Endothelial cell of umbilical vein (primary cell): ENCODE measurements at regions not wholly inside any gene's neighbourhood (a gene's known extent, or its start where the extent isn't known, plus 50 kb on each side); places are given as distances from the start of the nearest gene placed in this dataset.

Source experiments
- BruUV-seq: library from RNA; stranded (reverse); fragments of 400-500 nt; replicated peaks from 2 replicates; lab custom pipeline; 2021; lab: Mats Ljungman, UMichigan
- CTCF ChIA-PET: fragments of 300-600, 350-600 bp; sonication (Branson Sonifier 250); formaldehyde crosslinking; loops from one replicate; lab custom pipeline; 2021; ENCODE audit warnings: antibody characterized with exemption, inconsistent platforms; lab: Charles Lee
- POLR2A ChIA-PET: fragments of 300-600, 350-600 bp; sonication (Branson Sonifier 250); formaldehyde crosslinking; loops from one replicate; lab custom pipeline; 2021; ENCODE audit warnings: antibody characterized with exemption, inconsistent platforms; lab: Charles Lee
- DNase-seq: peaks from one replicate; pipeline ENCODE4 v3.0.0-alpha.2; 2011; ENCODE audit warnings: low read depth, low spot score
- FAIRE-seq: peaks from 2 replicates; lab custom pipeline; 2011; peaks lifted over from hg19 to GRCh38; lab: Jason Lieb, UNC
- H2AFZ ChIP-seq: 2 replicates; pipeline ENCODE4 v1.6.0; 2012; ENCODE audit warnings: low read depth, low read length, control low read depth, inconsistent platforms
- H3K27ac ChIP-seq: 2 replicates; pipeline ENCODE4 v1.5.1; 2011; ENCODE audit warnings: low read depth, mild to moderate bottlenecking, control low read depth, low read length, moderate library complexity; ENCODE audit not compliant: insufficient read depth
- H3K27me3 ChIP-seq, 2 experiments: 2 replicates each; pipeline versions ENCODE4 v1.6.0 to v1.6.1; 2011; ENCODE audit warnings: low read length in 2 of 2, mixed read lengths in 1 of 2; ENCODE audit not compliant: control insufficient read depth in 2 of 2, insufficient read depth in 2 of 2
- H3K36me3 ChIP-seq, 2 experiments: 2 replicates in 1 of 2; 3 replicates in 1 of 2; pipeline ENCODE4 v1.5.1; 2011; ENCODE audit warnings: low read length in 2 of 2, mild to moderate bottlenecking in 1 of 2, moderate library complexity in 1 of 2; ENCODE audit not compliant: control insufficient read depth in 2 of 2, insufficient read depth in 2 of 2; ENCODE audit errors: extremely low read depth in 1 of 2
- H3K4me1 ChIP-seq: 3 replicates; pipeline ENCODE4 v1.5.1; 2011; ENCODE audit warnings: mild to moderate bottlenecking, low read length; ENCODE audit not compliant: control insufficient read depth, insufficient read depth; ENCODE audit errors: extremely low read depth
- H3K4me2 ChIP-seq: 2 replicates; pipeline ENCODE4 v1.6.1; 2011; ENCODE audit warnings: low read length, control low read depth, mixed read lengths; ENCODE audit not compliant: insufficient read depth
- H3K4me3 ChIP-seq, 3 experiments: fragments of 200-600 bp in 1 of 3; sonication (generic), shearing (Covaris generic) in 1 of 3; replicated peaks in 1 of 3; 2 replicates each; pipeline ENCODE4 v1.5.1; 2011 to 2016; ENCODE audit warnings: control low read depth in 3 of 3, low read length in 3 of 3, mild to moderate bottlenecking in 2 of 3, inconsistent platforms in 1 of 3, low read depth in 1 of 3, moderate library complexity in 1 of 3; ENCODE audit not compliant: insufficient read depth in 1 of 3
- H3K79me2 ChIP-seq: 2 replicates; pipeline ENCODE4 v1.6.0; 2012; ENCODE audit warnings: low read length, inconsistent platforms; ENCODE audit not compliant: control insufficient read depth, insufficient read depth
- H3K9ac ChIP-seq: replicated peaks from 2 replicates; pipeline ENCODE3; 2011; ENCODE audit warnings: low read length, control low read depth; ENCODE audit not compliant: insufficient read depth; ENCODE audit errors: extremely low read depth
- H3K9me1 ChIP-seq: replicated peaks from 3 replicates; pipeline ENCODE4 v1.6.0; 2011; ENCODE audit warnings: mild to moderate bottlenecking, low read length; ENCODE audit not compliant: control insufficient read depth, insufficient read depth; ENCODE audit errors: extremely low read depth
- H3K9me3 ChIP-seq: replicated peaks from 2 replicates; pipeline ENCODE4 v1.5.1; 2012; ENCODE audit warnings: low read length, inconsistent platforms; ENCODE audit not compliant: control insufficient read depth, insufficient read depth
- H4K20me1 ChIP-seq: replicated peaks from 2 replicates; pipeline ENCODE3; 2011; ENCODE audit warnings: mild to moderate bottlenecking, low read length; ENCODE audit not compliant: control insufficient read depth, insufficient read depth; ENCODE audit errors: extremely low read depth
- EZH2 ChIP-seq: IDR thresholded peaks from 2 replicates; pipeline ENCODE4 v1.6.1; 2012; ENCODE audit warnings: borderline replicate concordance, low read depth, mild to moderate bottlenecking, moderate library complexity, low read length, inconsistent platforms; ENCODE audit not compliant: severe bottlenecking
- FOS ChIP-seq: IDR thresholded peaks from 2 replicates; pipeline ENCODE4 v1.6.1; 2011; ENCODE audit warnings: mild to moderate bottlenecking, low read length, moderate library complexity, borderline replicate concordance; ENCODE audit not compliant: insufficient read depth
- GATA2 ChIP-seq: IDR thresholded peaks from 2 replicates; pipeline ENCODE4 v1.7.0; 2011; ENCODE audit warnings: low read depth, mild to moderate bottlenecking, moderate library complexity, mixed read lengths, low read length; ENCODE audit not compliant: insufficient read length, insufficient read depth
- JUN ChIP-seq: IDR thresholded peaks from 2 replicates; pipeline ENCODE4 v1.6.1; 2011; ENCODE audit warnings: borderline replicate concordance, low read depth; ENCODE audit not compliant: insufficient read length, insufficient read depth
- MYC ChIP-seq: IDR thresholded peaks from one replicate; pipeline ENCODE4 v1.6.1; 2011; ENCODE audit warnings: mild to moderate bottlenecking, low read depth, low read length
- POLR2A ChIP-seq: IDR thresholded peaks from 2 replicates; pipeline ENCODE4 v1.6.1; 2012; ENCODE audit warnings: low read depth, mild to moderate bottlenecking, control low read depth, low read length
- POLR2AphosphoS5 ChIP-seq: IDR thresholded peaks from 2 replicates; pipeline ENCODE4 v1.6.1; 2012; ENCODE audit warnings: low read depth, mild to moderate bottlenecking, control low read depth, low read length, moderate library complexity; ENCODE audit not compliant: insufficient read depth
- dilution Hi-C: fragments of 300-500 bp; cut with MboI; formaldehyde crosslinking; loops from one replicate; pipeline ENCODE4 v1.15.0; 2019; ENCODE audit warnings: low sequenced_read_pairs; ENCODE audit not compliant: extremely low pct_ligation_motif_present
- intact Hi-C: fragments of 100-400 bp; cut with micrococcal nuclease; formaldehyde crosslinking; loops from one replicate; pipeline ENCODE4 v1.10.0; 2022
- TF ChIP-seq, protein P1 (sequence below), 2 donors: IDR thresholded peaks; 1 replicate in 1 of 2; 2 replicates in 1 of 2; pipeline ENCODE4 v1.5.1; 2011; ENCODE audit warnings: low read length in 2 of 2, mild to moderate bottlenecking in 2 of 2, moderate library complexity in 2 of 2, control low read depth in 1 of 2, inconsistent platforms in 1 of 2, low read depth in 1 of 2; ENCODE audit not compliant: insufficient read depth in 1 of 2; ENCODE audit errors: extremely low read depth in 1 of 2
- TF ChIP-seq, protein P2 (sequence below): IDR thresholded peaks from 2 replicates; pipeline ENCODE4 v1.6.1; 2011; ENCODE audit not compliant: insufficient read depth, insufficient read length

DNA sequence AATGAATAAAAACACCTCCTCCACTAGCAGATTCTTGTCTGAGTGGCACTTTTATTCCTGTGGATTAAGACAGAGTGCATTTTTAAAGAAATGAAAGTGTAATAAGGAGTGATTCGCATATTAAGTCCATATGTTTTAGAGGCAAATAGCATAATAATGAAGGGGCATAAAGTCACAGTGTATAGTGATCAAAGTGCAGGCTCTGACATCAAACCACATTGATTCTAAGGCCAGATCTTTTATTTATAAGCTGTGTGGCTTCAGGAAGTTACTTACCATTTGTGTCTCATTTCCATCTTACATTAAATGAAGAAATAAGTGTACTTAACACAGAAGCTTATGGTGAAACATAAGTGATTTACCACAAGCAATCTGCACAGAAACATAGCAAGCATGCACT lies 332.8 kb downstream of the GASK1B start:
- CTCF ChIA-PET, result interaction anchor here (1.3 kb wide), 1 partner anchor 10 kb away, joined by 4 read pairs; no protein-coding TSS in a partner anchor
- dilution Hi-C loops, result no loop called here
- no peaks in the 10 kb centered on the region for H3K79me2 ChIP-seq
- H3K9me1 ChIP-seq, result no peaks in the 10 kb centered on the region
- H3K27ac ChIP-seq, result no peak overlapping the region
- no peaks in the 10 kb centered on the region for H3K36me3 ChIP-seq
- intact Hi-C loops, result no loop called here
- no peaks in the 10 kb centered on the region for H4K20me1 ChIP-seq
- TF ChIP-seq JUN, result no peak
- TF ChIP-seq POLR2AphosphoS5, result no peak
- TF ChIP-seq GATA2, result no peak
- TF ChIP-seq MYC, result no peak
- TF ChIP-seq POLR2A, result no peak
- TF ChIP-seq, protein P1, sequence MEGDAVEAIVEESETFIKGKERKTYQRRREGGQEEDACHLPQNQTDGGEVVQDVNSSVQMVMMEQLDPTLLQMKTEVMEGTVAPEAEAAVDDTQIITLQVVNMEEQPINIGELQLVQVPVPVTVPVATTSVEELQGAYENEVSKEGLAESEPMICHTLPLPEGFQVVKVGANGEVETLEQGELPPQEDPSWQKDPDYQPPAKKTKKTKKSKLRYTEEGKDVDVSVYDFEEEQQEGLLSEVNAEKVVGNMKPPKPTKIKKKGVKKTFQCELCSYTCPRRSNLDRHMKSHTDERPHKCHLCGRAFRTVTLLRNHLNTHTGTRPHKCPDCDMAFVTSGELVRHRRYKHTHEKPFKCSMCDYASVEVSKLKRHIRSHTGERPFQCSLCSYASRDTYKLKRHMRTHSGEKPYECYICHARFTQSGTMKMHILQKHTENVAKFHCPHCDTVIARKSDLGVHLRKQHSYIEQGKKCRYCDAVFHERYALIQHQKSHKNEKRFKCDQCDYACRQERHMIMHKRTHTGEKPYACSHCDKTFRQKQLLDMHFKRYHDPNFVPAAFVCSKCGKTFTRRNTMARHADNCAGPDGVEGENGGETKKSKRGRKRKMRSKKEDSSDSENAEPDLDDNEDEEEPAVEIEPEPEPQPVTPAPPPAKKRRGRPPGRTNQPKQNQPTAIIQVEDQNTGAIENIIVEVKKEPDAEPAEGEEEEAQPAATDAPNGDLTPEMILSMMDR (IDR thresholded peaks at IDR 0.05; ENCODE audit: extremely low read depth in 1 of 2, insufficient read depth in 1 of 2, low read depth in 1 of 2, low read length in 2 of 2), result no peak
- TF ChIP-seq, protein P2, sequence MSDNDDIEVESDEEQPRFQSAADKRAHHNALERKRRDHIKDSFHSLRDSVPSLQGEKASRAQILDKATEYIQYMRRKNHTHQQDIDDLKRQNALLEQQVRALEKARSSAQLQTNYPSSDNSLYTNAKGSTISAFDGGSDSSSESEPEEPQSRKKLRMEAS, result no peak
- no peak for TF ChIP-seq FOS
- no peak for TF ChIP-seq EZH2
- H3K27me3 ChIP-seq, result no peaks in the 10 kb centered on the region
- no peak overlapping the region for H3K9ac ChIP-seq
- H3K4me1 ChIP-seq, result no peaks in the 10 kb centered on the region
- no peak overlapping the region for H2AFZ ChIP-seq
- H3K9me3 ChIP-seq, result no peaks in the 10 kb centered on the region
- FAIRE-seq (no peak), DNase-seq (no peak)
- H3K4me2 ChIP-seq, result no peak overlapping the region
- POLR2A ChIA-PET, result no interaction called here
- BruUV-seq, result no TSS peak
- H3K4me3 ChIP-seq, result no peak overlapping the region
